PC-3 (cell line): ENCODE measurements at regions not wholly inside any gene's neighbourhood (a gene's known extent, or its start where the extent isn't known, plus 50 kb on each side); places are given as distances from the start of the nearest gene placed in this dataset.

ENCODE experiments used
- ATAC-seq: fragments of 200-7000 bp; cut with Tn5 transposase; 2 replicates; pipeline ENCODE4 v1.9.1; 2020; ENCODE audit warnings: mild to moderate bottlenecking, moderate library complexity
- BruUV-seq: library from RNA; stranded (reverse); fragments of 400-500 nt; replicated peaks from 2 replicates; lab custom pipeline; 2021; lab: Mats Ljungman, UMichigan
- CTCF ChIA-PET: fragments of 300-600 bp; sonication (Branson Sonifier 250); formaldehyde crosslinking; loops from one replicate; lab custom pipeline; 2022; ENCODE audit warnings: antibody characterized with exemption; lab: Charles Lee
- POLR2A ChIA-PET: fragments of 300-600 bp; sonication (Branson Sonifier 250); formaldehyde crosslinking; loops from one replicate; lab custom pipeline; 2022; ENCODE audit warnings: antibody characterized with exemption; ENCODE audit not compliant: unreplicated experiment; lab: Charles Lee
- DNase-seq: peaks from one replicate; pipeline ENCODE4 v3.0.0-alpha.2; 2015
- H2AFZ ChIP-seq: fragments of 300-600 bp; sonication (generic); 2 replicates; pipeline ENCODE4 v1.6.0; 2016; ENCODE audit warnings: antibody characterized with exemption, low read length
- H3F3A ChIP-seq: fragments of 300-600 bp; sonication (generic); one replicate; pipeline ENCODE4 v1.6.0; 2017; ENCODE audit warnings: antibody characterized with exemption, low read length, control low read depth, mild to moderate bottlenecking; ENCODE audit not compliant: unreplicated experiment
- H3K27ac ChIP-seq: fragments of 300-600 bp; sonication (generic); 2 replicates; pipeline ENCODE4 v1.5.1; 2016; ENCODE audit warnings: mild to moderate bottlenecking, low read length
- H3K27me3 ChIP-seq: fragments of 300-600 bp; sonication (generic); 2 replicates; pipeline ENCODE4 v1.6.1; 2016; ENCODE audit warnings: low read length, mixed read lengths
- H3K36me3 ChIP-seq: fragments of 300-600 bp; sonication (generic); 2 replicates; pipeline ENCODE4 v1.6.1; 2016; ENCODE audit warnings: low read depth, mixed run types, low read length, mixed read lengths
- H3K4me1 ChIP-seq: fragments of 300-600 bp; sonication (generic); 2 replicates; pipeline ENCODE4 v1.5.1; 2016; ENCODE audit warnings: low read length; ENCODE audit not compliant: insufficient read depth
- H3K4me2 ChIP-seq: fragments of 300-600 bp; sonication (generic); 2 replicates; pipeline ENCODE4 v1.6.0; 2016; ENCODE audit warnings: low read length
- H3K4me3 ChIP-seq: fragments of 300-600 bp; sonication (generic); 2 replicates; pipeline ENCODE4 v1.5.1; 2016; ENCODE audit warnings: mild to moderate bottlenecking, low read length, mixed read lengths
- H3K79me2 ChIP-seq: fragments of 300-600 bp; sonication (generic); 2 replicates; pipeline ENCODE4 v1.6.1; 2017; ENCODE audit warnings: low read length, mixed read lengths
- H3K9ac ChIP-seq: fragments of 300-600 bp; sonication (generic); 2 replicates; pipeline ENCODE4 v1.6.0; 2016; ENCODE audit warnings: mild to moderate bottlenecking, low read length
- H3K9me2 ChIP-seq: fragments of 300-600 bp; sonication (generic); replicated peaks from 2 replicates; pipeline ENCODE4 v1.6.1; 2016; ENCODE audit warnings: mixed run types, low read length, mixed read lengths
- H3K9me3 ChIP-seq: fragments of 300-600 bp; sonication (generic); 2 replicates; pipeline ENCODE4 v1.6.1; 2016; ENCODE audit warnings: low read length, mixed read lengths
- H4K20me1 ChIP-seq: fragments of 300-600 bp; sonication (generic); 2 replicates; pipeline ENCODE4 v1.6.1; 2016; ENCODE audit warnings: low read length, mixed read lengths
- EZH2 ChIP-seq: fragments of 300-600 bp; sonication (generic); IDR thresholded peaks from one replicate; pipeline ENCODE4 v1.6.1; 2017; ENCODE audit warnings: antibody characterized with exemption, mild to moderate bottlenecking, low read length; ENCODE audit not compliant: unreplicated experiment
- EZH2phosphoT487 ChIP-seq: fragments of 300-600 bp; sonication (generic); IDR thresholded peaks from 2 replicates; pipeline ENCODE4 v1.6.1; 2018; ENCODE audit warnings: mild to moderate bottlenecking, antibody characterized with exemption, low read length, borderline replicate concordance
- intact Hi-C: fragments of 100-400 bp; cut with micrococcal nuclease; formaldehyde crosslinking; loops from 2 replicates; pipeline ENCODE4 v1.9.0; 2023
- TF ChIP-seq, protein P1 (sequence below): fragments of 300-600 bp; sonication (generic); conservative IDR thresholded peaks from 2 replicates; pipeline ENCODE4 v1.5.1; 2017; ENCODE audit warnings: antibody characterized with exemption, low read depth, mild to moderate bottlenecking, low read length

DNA sequence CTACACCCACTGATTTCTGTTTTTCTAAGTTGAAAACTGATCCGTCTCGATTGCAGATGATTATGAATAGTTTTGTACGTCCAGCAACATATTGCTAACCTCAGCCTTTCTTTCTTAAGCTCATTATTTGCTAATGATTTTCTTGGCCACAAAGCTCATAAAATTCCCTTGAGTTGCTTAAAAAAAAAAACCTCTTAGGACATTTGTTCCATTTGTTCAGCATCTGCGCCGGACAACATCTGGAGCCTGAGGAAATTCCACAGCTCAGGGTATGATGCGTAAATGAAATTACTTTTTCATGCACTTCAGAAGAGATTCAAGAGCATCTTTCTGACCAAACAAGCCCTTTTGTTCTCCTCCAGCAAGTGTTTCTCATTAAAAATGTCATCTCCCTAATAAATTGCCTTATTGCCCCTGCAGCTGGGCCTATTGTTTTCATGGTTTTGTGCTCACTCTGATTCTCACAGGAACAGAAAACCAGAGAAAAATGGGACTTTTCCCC is 249.1 kb upstream of the MCTP2 start:
- H3K27ac ChIP-seq, result no peak overlapping the region
- no TSS peak for BruUV-seq
- H3K4me3 ChIP-seq, result no peak overlapping the region
- no peaks in the 10 kb centered on the region for H3K9me2 ChIP-seq
- H3K9ac ChIP-seq, result no peak overlapping the region
- H3K4me2 ChIP-seq, result no peak overlapping the region
- H3K4me1 ChIP-seq, result no peaks in the 10 kb centered on the region
- no peak overlapping the region for H2AFZ ChIP-seq
- CTCF ChIA-PET, result no interaction called here
- no peaks in the 10 kb centered on the region for H3K36me3 ChIP-seq
- POLR2A ChIA-PET, result no interaction called here
- H3K27me3 ChIP-seq, result peaks cover 15% of the 10 kb centered on the region
- H3K9me3 ChIP-seq, result no peaks in the 10 kb centered on the region
- intact Hi-C loops, result no loop called here
- no peak for TF ChIP-seq EZH2phosphoT487
- no peak for TF ChIP-seq EZH2
- TF ChIP-seq, protein P1, sequence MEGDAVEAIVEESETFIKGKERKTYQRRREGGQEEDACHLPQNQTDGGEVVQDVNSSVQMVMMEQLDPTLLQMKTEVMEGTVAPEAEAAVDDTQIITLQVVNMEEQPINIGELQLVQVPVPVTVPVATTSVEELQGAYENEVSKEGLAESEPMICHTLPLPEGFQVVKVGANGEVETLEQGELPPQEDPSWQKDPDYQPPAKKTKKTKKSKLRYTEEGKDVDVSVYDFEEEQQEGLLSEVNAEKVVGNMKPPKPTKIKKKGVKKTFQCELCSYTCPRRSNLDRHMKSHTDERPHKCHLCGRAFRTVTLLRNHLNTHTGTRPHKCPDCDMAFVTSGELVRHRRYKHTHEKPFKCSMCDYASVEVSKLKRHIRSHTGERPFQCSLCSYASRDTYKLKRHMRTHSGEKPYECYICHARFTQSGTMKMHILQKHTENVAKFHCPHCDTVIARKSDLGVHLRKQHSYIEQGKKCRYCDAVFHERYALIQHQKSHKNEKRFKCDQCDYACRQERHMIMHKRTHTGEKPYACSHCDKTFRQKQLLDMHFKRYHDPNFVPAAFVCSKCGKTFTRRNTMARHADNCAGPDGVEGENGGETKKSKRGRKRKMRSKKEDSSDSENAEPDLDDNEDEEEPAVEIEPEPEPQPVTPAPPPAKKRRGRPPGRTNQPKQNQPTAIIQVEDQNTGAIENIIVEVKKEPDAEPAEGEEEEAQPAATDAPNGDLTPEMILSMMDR, result no peak
- H3F3A ChIP-seq, result no peaks in the 10 kb centered on the region
- no peaks in the 10 kb centered on the region for H3K79me2 ChIP-seq
- ATAC-seq (no peak), DNase-seq (no peak)
- no peaks in the 10 kb centered on the region for H4K20me1 ChIP-seq

DNA sequence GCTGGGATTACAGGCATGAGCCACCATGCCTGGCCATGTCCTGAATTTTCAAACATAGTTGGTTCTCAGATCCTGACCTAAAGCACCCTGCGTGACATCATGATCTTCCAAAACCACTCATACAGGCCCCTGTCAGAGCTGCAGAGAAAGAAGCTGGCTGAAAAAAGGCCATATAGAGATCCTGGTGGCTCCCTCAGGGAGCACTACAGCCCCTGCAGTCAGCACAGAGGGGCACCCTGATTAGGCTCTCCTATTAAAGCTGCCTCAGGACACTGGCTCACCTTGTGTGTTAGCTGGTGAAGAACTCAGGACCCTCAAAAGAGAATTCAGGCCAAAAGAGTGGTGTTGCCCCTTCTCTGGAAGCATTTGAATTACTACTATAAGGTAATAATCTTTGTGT is 249.7 kb upstream of the MCTP2 start:
- H3K4me1 ChIP-seq, result no peaks in the 10 kb centered on the region
- no TSS peak for BruUV-seq
- H3K9me2 ChIP-seq, result no peaks in the 10 kb centered on the region
- no peaks in the 10 kb centered on the region for H3K79me2 ChIP-seq
- no peak overlapping the region for H2AFZ ChIP-seq
- CTCF ChIA-PET, result no interaction called here
- H3K9me3 ChIP-seq, result no peaks in the 10 kb centered on the region
- no peak overlapping the region for H3K9ac ChIP-seq
- H3F3A ChIP-seq, result no peaks in the 10 kb centered on the region
- POLR2A ChIA-PET, result no interaction called here
- H3K4me3 ChIP-seq, result no peak overlapping the region
- H3K36me3 ChIP-seq, result no peaks in the 10 kb centered on the region
- no peaks in the 10 kb centered on the region for H4K20me1 ChIP-seq
- no peak overlapping the region for H3K4me2 ChIP-seq
- no peak overlapping the region for H3K27ac ChIP-seq
- H3K27me3 ChIP-seq, result peaks cover 15% of the 10 kb centered on the region
- intact Hi-C loops, result no loop called here
- ATAC-seq (no peak), DNase-seq (no peak)
- TF ChIP-seq, protein P1, result no peak
- TF ChIP-seq EZH2phosphoT487, result no peak
- no peak for TF ChIP-seq EZH2

DNA sequence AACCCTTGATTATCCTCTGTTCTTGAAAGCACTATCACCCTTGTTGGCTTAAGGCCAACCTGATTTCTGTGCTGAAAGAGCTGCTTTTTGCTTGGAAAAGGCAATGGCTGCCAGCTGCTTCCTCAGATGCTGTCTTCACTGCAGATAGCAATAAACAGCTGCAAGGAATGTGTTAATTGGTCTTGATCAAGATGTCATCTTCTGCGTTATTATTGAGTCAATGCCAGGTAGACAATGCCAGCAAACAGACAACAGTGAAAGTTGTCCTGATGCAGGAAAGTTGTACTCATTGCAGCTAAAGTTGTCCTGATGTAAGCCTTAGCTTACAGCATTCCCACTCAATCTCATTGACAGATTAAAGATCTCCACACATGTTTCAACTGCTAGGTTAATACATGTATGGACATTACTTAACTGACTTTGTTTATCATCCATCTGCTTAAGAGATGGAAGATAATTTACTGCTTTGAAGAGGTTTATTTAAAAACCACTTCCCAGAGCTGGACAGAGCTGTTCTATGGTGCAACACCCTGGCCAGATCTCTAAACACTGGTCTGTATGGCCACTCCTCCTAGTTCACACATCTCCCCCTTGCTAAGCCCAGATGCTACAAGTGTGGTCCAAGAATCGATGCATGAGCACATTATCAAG is 251.0 kb upstream of the MCTP2 start:
- Histone ChIP-seq H3K4me2 (no peak overlapping the region), H3K9me3 (no peaks in the 10 kb centered on the region), H3K36me3 (no peaks in the 10 kb centered on the region), H3K9me2 (no peaks in the 10 kb centered on the region), H3K27ac (no peak overlapping the region), H4K20me1 (no peaks in the 10 kb centered on the region), H3K4me3 (no peak overlapping the region), H3K27me3 (peaks cover 15% of the 10 kb centered on the region), H3K79me2 (no peaks in the 10 kb centered on the region), H3K9ac (no peak overlapping the region), H3F3A (no peaks in the 10 kb centered on the region), H2AFZ (no peak overlapping the region), H3K4me1 (no peaks in the 10 kb centered on the region)
- no TSS peak for BruUV-seq
- no peak for DNase-seq
- POLR2A ChIA-PET, result no interaction called here
- intact Hi-C loops, result no loop called here
- CTCF ChIA-PET, result no interaction called here
- TF ChIP-seq EZH2phosphoT487 (no peak), EZH2 (no peak)
- TF ChIP-seq, protein P1, result no peak
- no peak for ATAC-seq
